Natural killer cell (primary cell): ENCODE measurements at regions not wholly inside any gene's neighbourhood (a gene's known extent, or its start where the extent isn't known, plus 50 kb on each side); places are given as distances from the start of the nearest gene placed in this dataset.

Experiments used
- ATAC-seq, 3 donors: fragments of 150-1000 bp in 2 of 3; fragments of 200-7000 bp in 1 of 3; cut with Tn5 transposase; 1 replicate in 1 of 3; 2 replicates in 2 of 3; pipeline ENCODE4 v1.10.0; 2021; ENCODE audit warnings: mild to moderate bottlenecking in 2 of 3, moderate library complexity in 2 of 3
- DNase-seq, 2 donors: peaks; one replicate each; pipeline versions ENCODE4 v3.0.0 to v3.0.0-alpha.2; 2013 to 2021; ENCODE audit warnings: mixed read lengths in 1 of 2
- H3K27ac ChIP-seq: one replicate; pipeline ENCODE4 v1.5.1; 2013; ENCODE audit warnings: mild to moderate bottlenecking, low read length
- H3K27me3 ChIP-seq: one replicate; pipeline ENCODE4 v1.6.1; 2013; ENCODE audit warnings: low read length; ENCODE audit not compliant: control insufficient read depth, insufficient read depth
- H3K36me3 ChIP-seq: one replicate; pipeline ENCODE4 v1.6.1; 2013; ENCODE audit warnings: low read length; ENCODE audit not compliant: control insufficient read depth, insufficient read depth
- H3K4me1 ChIP-seq: one replicate; pipeline ENCODE4 v1.6.1; 2013; ENCODE audit warnings: low read length; ENCODE audit not compliant: control insufficient read depth, insufficient read depth
- H3K4me3 ChIP-seq: one replicate; pipeline ENCODE4 v1.5.1; 2013; ENCODE audit warnings: low read length
- H3K9me3 ChIP-seq: one replicate; pipeline ENCODE4 v1.6.1; 2013; ENCODE audit warnings: low read length; ENCODE audit not compliant: control insufficient read depth, insufficient read depth
- H3K27ac Mint-ChIP-seq, 2 donors: one replicate each; pipeline ENCODE4 v1.8.0; 2022; ENCODE audit warnings: mild to moderate bottlenecking in 2 of 2, mixed read lengths in 2 of 2, moderate library complexity in 1 of 2
- H3K27me3 Mint-ChIP-seq, 2 donors: one replicate each; pipeline ENCODE4 v1.8.0; 2022; ENCODE audit warnings: low read depth in 2 of 2, mixed read lengths in 2 of 2
- H3K36me3 Mint-ChIP-seq: one replicate; pipeline ENCODE4 v1.8.0; 2022; ENCODE audit warnings: mixed read lengths
- H3K4me1 Mint-ChIP-seq, 2 donors: one replicate each; pipeline ENCODE4 v1.8.0; 2022; ENCODE audit warnings: mixed read lengths in 2 of 2
- H3K4me3 Mint-ChIP-seq: one replicate; pipeline ENCODE4 v1.8.0; 2022; ENCODE audit warnings: mild to moderate bottlenecking, moderate library complexity, mixed read lengths
- H3K9me3 Mint-ChIP-seq, 2 donors: one replicate each; pipeline ENCODE4 v1.8.0; 2022; ENCODE audit warnings: mixed read lengths in 2 of 2
- WGBS: methylation state at CpG from one replicate; pipeline ENCODE4 v1.1.7; 2013; ENCODE audit warnings: missing lambda C conversion rate; ENCODE audit not compliant: insufficient coverage; 5-methylcytosine and 5-hydroxymethylcytosine counted together
- intact Hi-C: fragments of 100-400 bp; cut with micrococcal nuclease; formaldehyde crosslinking; loops from one replicate; pipeline ENCODE4 v1.14.2; 2022
- TF ChIP-seq, protein P1 (sequence below): fragments of 200-600 bp; IDR thresholded peaks from one replicate; pipeline ENCODE4 v1.8.0; 2022; ENCODE audit warnings: antibody characterized with exemption

DNA sequence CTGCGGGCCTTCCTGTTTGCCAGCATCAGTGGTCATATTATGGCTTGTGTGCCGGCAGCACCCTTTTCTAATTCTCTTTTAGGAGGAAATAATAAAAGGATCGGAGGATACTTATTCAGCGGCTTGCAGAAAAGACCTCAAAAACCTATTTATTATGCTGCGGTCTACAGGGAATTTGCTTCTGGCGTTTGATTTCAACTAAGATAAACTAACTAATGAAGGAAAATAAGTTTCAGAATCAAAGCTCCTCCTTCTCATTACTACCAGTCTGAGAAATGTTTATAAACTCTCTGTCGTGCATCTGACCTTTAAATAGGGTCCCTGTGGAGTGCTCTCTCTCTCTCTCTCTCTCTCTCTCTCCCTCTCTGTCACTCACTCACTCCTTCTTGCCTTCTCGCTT, 335.0 kb upstream of the GLI3 start:
- no peaks in the 10 kb centered on the region for H3K36me3 ChIP-seq

DNA sequence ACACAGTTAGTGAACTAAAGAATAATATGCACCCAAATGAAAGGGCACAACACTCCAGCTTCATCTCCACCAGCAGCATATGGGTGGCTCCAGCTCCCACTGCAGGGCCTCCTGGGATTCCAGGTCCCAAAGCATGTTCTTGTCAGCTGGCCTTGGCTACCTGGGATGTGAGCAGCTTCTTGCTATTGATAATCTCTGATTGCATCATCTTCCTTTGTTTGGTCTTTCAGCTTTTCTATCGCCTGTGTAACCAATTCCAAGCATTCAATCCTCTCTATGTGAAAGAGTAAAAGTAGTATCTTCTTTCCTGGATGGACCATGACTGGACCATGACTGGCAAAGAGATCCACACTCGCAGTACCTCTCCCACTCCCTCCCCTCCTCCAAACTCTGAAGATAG, 333.9 kb upstream of the GLI3 start:
- Histone ChIP-seq H3K27ac (no peak overlapping the region), H3K36me3 (no peaks in the 10 kb centered on the region), H3K4me1 (no peaks in the 10 kb centered on the region), H3K4me3 (no peak overlapping the region), H3K9me3 (no peaks in the 10 kb centered on the region), H3K27me3 (no peaks in the 10 kb centered on the region)
- Mint-ChIP-seq H3K9me3 (peaks cover 11 to 18% of the 10 kb centered on the region in 2 donors), H3K4me1 (no peaks in the 10 kb centered on the region), H3K36me3 (no peaks in the 10 kb centered on the region), H3K27me3 (peaks cover 0 to 5% of the 10 kb centered on the region in 2 donors), H3K4me3 (no peak overlapping the region), H3K27ac (no peak overlapping the region)
- DNase-seq (no peak), ATAC-seq (no peak)
- WGBS: no CpG with 5 or more reads among the region's 2 CpGs
- intact Hi-C loops: no loop called here
- TF ChIP-seq, protein P1, sequence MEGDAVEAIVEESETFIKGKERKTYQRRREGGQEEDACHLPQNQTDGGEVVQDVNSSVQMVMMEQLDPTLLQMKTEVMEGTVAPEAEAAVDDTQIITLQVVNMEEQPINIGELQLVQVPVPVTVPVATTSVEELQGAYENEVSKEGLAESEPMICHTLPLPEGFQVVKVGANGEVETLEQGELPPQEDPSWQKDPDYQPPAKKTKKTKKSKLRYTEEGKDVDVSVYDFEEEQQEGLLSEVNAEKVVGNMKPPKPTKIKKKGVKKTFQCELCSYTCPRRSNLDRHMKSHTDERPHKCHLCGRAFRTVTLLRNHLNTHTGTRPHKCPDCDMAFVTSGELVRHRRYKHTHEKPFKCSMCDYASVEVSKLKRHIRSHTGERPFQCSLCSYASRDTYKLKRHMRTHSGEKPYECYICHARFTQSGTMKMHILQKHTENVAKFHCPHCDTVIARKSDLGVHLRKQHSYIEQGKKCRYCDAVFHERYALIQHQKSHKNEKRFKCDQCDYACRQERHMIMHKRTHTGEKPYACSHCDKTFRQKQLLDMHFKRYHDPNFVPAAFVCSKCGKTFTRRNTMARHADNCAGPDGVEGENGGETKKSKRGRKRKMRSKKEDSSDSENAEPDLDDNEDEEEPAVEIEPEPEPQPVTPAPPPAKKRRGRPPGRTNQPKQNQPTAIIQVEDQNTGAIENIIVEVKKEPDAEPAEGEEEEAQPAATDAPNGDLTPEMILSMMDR: no peak

More for the DNA sequence above, 335.0 kb upstream of the GLI3 start:
- intact Hi-C loops: no loop called here
- H3K4me3 ChIP-seq: no peak overlapping the region
- ATAC-seq (no peak), DNase-seq (no peak)
- TF ChIP-seq, protein P1: no peak
- no peaks in the 10 kb centered on the region for H3K36me3 Mint-ChIP-seq
- H3K9me3 Mint-ChIP-seq: peaks cover 11 to 18% of the 10 kb centered on the region in 2 donors
- no peaks in the 10 kb centered on the region for H3K4me1 ChIP-seq
- H3K9me3 ChIP-seq: no peaks in the 10 kb centered on the region
- 85% methylated on average over 8 of the region's 8 CpGs for WGBS
- H3K27ac ChIP-seq: no peak overlapping the region
- no peaks in the 10 kb centered on the region for H3K4me1 Mint-ChIP-seq
- H3K27ac Mint-ChIP-seq: no peak overlapping the region
- H3K4me3 Mint-ChIP-seq: no peak overlapping the region
- H3K27me3 Mint-ChIP-seq: peaks cover 0 to 5% of the 10 kb centered on the region in 2 donors
- H3K27me3 ChIP-seq: no peaks in the 10 kb centered on the region

GRCh38 chr7:42567051-42567450, 330.0 kb upstream of the GLI3 start:
- Mint-ChIP-seq H3K27me3 (peaks cover 0 to 5% of the 10 kb centered on the region in 2 donors), H3K4me1 (no peaks in the 10 kb centered on the region), H3K4me3 (no peak overlapping the region), H3K27ac (no peak overlapping the region), H3K9me3 (peaks cover 7 to 10% of the 10 kb centered on the region in 2 donors), H3K36me3 (no peaks in the 10 kb centered on the region)
- intact Hi-C loops: no loop called here
- DNase-seq (no peak), ATAC-seq (no peak)
- TF ChIP-seq, protein P1: no peak
- WGBS: 67% methylated on average over 2 of the region's 4 CpGs
- no peaks in the 10 kb centered on the region for H3K27me3 ChIP-seq
- no peak overlapping the region for H3K27ac ChIP-seq
- no peaks in the 10 kb centered on the region for H3K4me1 ChIP-seq
- no peaks in the 10 kb centered on the region for H3K9me3 ChIP-seq
- no peaks in the 10 kb centered on the region for H3K36me3 ChIP-seq
- no peak overlapping the region for H3K4me3 ChIP-seq

DNA sequence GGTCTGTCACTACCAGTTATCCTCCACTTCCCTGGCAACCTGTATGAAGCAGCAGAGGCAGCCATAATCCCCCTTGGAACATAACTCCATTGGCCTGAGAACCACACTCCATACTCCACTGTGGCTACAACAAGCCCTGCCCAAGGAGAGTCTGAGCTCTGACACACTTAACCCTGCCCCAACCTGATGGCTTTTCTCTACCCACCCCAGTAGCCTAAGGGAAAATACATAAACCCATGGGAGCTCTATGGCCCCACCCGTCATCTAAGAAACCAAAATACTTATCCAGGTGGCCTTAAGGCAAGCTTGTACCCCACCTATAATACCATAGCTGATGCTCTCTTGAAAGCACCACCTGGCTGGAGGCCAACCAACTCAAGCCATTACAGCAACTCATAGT, 324.8 kb upstream of the GLI3 start:
- Histone ChIP-seq H3K27me3 (no peaks in the 10 kb centered on the region), H3K9me3 (peaks cover 2% of the 10 kb centered on the region), H3K4me3 (no peak overlapping the region), H3K36me3 (no peaks in the 10 kb centered on the region), H3K27ac (no peak overlapping the region), H3K4me1 (no peaks in the 10 kb centered on the region)
- TF ChIP-seq, protein P1: no peak
- Mint-ChIP-seq H3K4me3 (no peak overlapping the region), H3K27ac (no peak overlapping the region), H3K36me3 (no peaks in the 10 kb centered on the region), H3K27me3 (no peaks in the 10 kb centered on the region), H3K9me3 (peaks cover 0 to under 1% of the 10 kb centered on the region in 2 donors), H3K4me1 (no peaks in the 10 kb centered on the region)
- intact Hi-C loops: no loop called here
- ATAC-seq (no peak), DNase-seq (no peak)
- WGBS: 92% methylated on average over 1 of the region's 1 CpG
